HEK293T (cell line): ENCODE measurements at regions not wholly inside any gene's neighbourhood (a gene's known extent, or its start where the extent isn't known, plus 50 kb on each side); places are given as distances from the start of the nearest gene placed in this dataset.

Experiments
- CTCF ChIA-PET: fragments of 350-600 bp; formaldehyde crosslinking; extraction: SDS; loops from one replicate; lab custom pipeline; 2021; ENCODE audit warnings: antibody characterized with exemption, inconsistent platforms; lab: Yijun Ruan, JAX
- POLR2A ChIA-PET: fragments of 350-600 bp; formaldehyde crosslinking; extraction: SDS; loops from one replicate; lab custom pipeline; 2020; ENCODE audit warnings: antibody characterized with exemption, inconsistent platforms; lab: Yijun Ruan, JAX
- DNase-seq: peaks from one replicate; pipeline ENCODE4 v3.0.0; 2012; ENCODE audit warnings: mixed read lengths; ENCODE audit errors: extremely low spot score
- ARNT ChIP-seq: fragments of 450-650 bp; IDR thresholded peaks from 2 replicates; pipeline ENCODE4 v1.6.1; 2017; ENCODE audit warnings: mild to moderate bottlenecking
- BHLHE40 ChIP-seq: fragments of 450-650 bp; IDR thresholded peaks from 2 replicates; pipeline ENCODE4 v1.6.1; 2016; ENCODE audit warnings: mild to moderate bottlenecking, moderate library complexity, borderline replicate concordance
- CTBP1 ChIP-seq: fragments of 450-650 bp; IDR thresholded peaks from 2 replicates; pipeline ENCODE4 v1.6.1; 2016; ENCODE audit warnings: borderline replicate concordance
- ELF4 ChIP-seq: fragments of 450-650 bp; IDR thresholded peaks from 2 replicates; pipeline ENCODE4 v1.6.1; 2017; ENCODE audit warnings: antibody characterized with exemption
- FOXA1 ChIP-seq: fragments of 450-650 bp; IDR thresholded peaks from 2 replicates; pipeline ENCODE4 v1.6.1; 2016; ENCODE audit warnings: mild to moderate bottlenecking
- FOXK2 ChIP-seq: fragments of 450-650 bp; IDR thresholded peaks from 2 replicates; pipeline ENCODE4 v1.6.1; 2016; ENCODE audit warnings: mild to moderate bottlenecking
- FOXM1 ChIP-seq: fragments of 450-650 bp; IDR thresholded peaks from 2 replicates; pipeline ENCODE4 v1.6.1; 2017; ENCODE audit warnings: mild to moderate bottlenecking, borderline replicate concordance
- HDGF ChIP-seq: fragments of 450-650 bp; IDR thresholded peaks from 2 replicates; pipeline ENCODE4 v1.6.1; 2017; ENCODE audit warnings: antibody characterized with exemption, borderline replicate concordance
- L3MBTL2 ChIP-seq: fragments of 450-650 bp; conservative IDR thresholded peaks from 2 replicates; pipeline ENCODE4 v1.6.1; 2016; ENCODE audit warnings: mild to moderate bottlenecking
- LEF1 ChIP-seq: fragments of 450-650 bp; IDR thresholded peaks from 2 replicates; pipeline ENCODE4 v1.6.1; 2017; ENCODE audit warnings: mild to moderate bottlenecking, borderline replicate concordance
- NFRKB ChIP-seq: fragments of 450-650 bp; IDR thresholded peaks from 2 replicates; pipeline ENCODE4 v1.6.1; 2016; ENCODE audit warnings: mild to moderate bottlenecking, moderate library complexity
- SP1 ChIP-seq: fragments of 450-650 bp; IDR thresholded peaks from 2 replicates; pipeline ENCODE4 v1.6.1; 2017
- SUZ12 ChIP-seq: fragments of 450-650 bp; IDR thresholded peaks from 2 replicates; pipeline ENCODE4 v1.6.1; 2016; ENCODE audit warnings: mild to moderate bottlenecking
- TARDBP ChIP-seq: fragments of 450-650 bp; IDR thresholded peaks from 2 replicates; pipeline ENCODE4 v1.6.1; 2016
- ZNF384 ChIP-seq: fragments of 450-650 bp; IDR thresholded peaks from 2 replicates; pipeline ENCODE4 v1.6.1; 2016
- TF ChIP-seq, protein P1 (sequence below): fragments of 450-650 bp; IDR thresholded peaks from 2 replicates; pipeline ENCODE4 v1.6.1; 2016

DNA sequence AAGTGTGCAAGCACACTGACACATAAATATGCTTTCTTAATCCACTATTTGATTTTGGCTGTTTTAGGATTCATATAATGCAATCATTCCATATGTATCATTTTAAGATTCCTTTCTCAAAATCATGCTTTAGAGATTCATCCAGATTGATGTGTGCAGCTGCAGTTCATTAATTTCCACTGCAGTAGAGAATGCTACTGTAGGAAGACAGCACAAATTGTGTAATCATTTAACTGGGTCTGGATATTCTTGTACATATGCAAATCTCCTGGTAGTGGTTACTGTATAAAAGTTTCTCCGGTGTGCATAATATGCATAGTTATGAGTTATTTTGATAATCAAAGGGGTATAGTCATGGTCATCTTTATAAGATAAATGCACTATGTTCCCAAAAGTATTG lies 502.5 kb upstream of the ACVR2A start:
- CTCF ChIA-PET, result no interaction called here
- TF ChIP-seq L3MBTL2, result no peak
- no peak for TF ChIP-seq TARDBP
- no peak for TF ChIP-seq HDGF
- TF ChIP-seq ZNF384, result no peak
- TF ChIP-seq, protein P1, sequence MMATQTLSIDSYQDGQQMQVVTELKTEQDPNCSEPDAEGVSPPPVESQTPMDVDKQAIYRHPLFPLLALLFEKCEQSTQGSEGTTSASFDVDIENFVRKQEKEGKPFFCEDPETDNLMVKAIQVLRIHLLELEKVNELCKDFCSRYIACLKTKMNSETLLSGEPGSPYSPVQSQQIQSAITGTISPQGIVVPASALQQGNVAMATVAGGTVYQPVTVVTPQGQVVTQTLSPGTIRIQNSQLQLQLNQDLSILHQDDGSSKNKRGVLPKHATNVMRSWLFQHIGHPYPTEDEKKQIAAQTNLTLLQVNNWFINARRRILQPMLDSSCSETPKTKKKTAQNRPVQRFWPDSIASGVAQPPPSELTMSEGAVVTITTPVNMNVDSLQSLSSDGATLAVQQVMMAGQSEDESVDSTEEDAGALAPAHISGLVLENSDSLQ, result no peak
- TF ChIP-seq FOXK2, result no peak
- no peak for TF ChIP-seq CTBP1
- no peak for TF ChIP-seq ELF4
- POLR2A ChIA-PET, result no interaction called here
- DNase-seq, result no peak

- POLR2A ChIA-PET, result no interaction called here
- CTCF ChIA-PET, result interaction anchor here (0.5 to 0.9 kb wide), 3 partner anchors 250 to 586 kb away, joined by 3 read pairs; no protein-coding TSS in a partner anchor
- TF ChIP-seq HDGF, result no peak
- no peak for TF ChIP-seq ELF4
- TF ChIP-seq ZNF384, result no peak
- TF ChIP-seq, protein P1, result no peak
- no peak for TF ChIP-seq TARDBP
- no peak for TF ChIP-seq CTBP1
- TF ChIP-seq LEF1, result no peak
- no peak for TF ChIP-seq FOXK2
- no peak for TF ChIP-seq SP1
- DNase-seq, result peak; percentile 21
Observed at GRCh38 chr2:147331790-147332419, 512.9 kb upstream of the ACVR2A start.

DNA sequence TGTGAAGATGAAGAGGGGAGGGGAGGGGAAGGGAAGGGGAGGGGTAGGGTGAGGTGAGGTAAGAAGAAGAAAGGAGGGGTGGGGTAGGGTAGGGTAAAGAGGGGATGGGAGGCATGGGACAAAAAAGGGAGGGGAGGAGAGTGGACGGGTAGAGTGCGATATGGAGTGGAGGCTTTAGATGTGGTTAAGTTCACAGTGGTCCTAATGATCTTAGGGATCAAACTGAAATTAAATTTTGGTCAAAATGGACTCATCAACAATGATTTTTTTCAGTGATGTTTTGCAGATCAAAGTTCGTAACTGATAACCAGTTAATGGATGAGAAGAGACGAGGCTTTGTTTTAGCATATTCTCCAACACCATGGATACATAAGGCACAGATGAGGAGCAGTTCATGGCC lies 513.9 kb upstream of the ACVR2A start:
- POLR2A ChIA-PET, result no interaction called here
- CTCF ChIA-PET, result no interaction called here
- TF ChIP-seq SUZ12 (no peak), CTBP1 (no peak), ELF4 (no peak), FOXK2 (no peak)
- no peak for DNase-seq

DNA sequence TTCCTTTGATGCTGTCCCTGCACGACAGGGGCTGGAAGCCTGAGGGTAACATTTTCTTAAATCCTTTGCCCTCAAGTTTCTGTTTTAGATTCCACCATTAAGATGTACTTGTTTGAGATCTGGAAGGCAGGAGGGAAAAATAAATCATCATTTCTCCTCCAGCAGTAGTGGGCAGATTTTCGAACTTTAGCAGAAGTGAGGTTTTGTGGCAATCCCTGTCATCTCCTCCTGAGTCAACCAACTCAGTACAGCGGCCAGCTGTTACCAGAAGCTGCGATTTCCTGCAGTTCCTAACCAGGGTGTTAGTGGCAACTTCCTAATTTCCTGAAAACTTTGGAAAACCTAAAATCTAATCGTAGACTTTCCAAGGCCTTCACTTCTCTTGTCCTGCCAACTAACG lies 517.2 kb upstream of the ACVR2A start:
- POLR2A ChIA-PET, result no interaction called here
- TF ChIP-seq NFRKB (no peak), ARNT (no peak), ELF4 (no peak), LEF1 (no peak), SUZ12 (no peak), FOXK2 (no peak), HDGF (no peak), FOXM1 (no peak), ZNF384 (no peak), SP1 (no peak), CTBP1 (no peak), TARDBP (no peak), BHLHE40 (no peak), FOXA1 (no peak), L3MBTL2 (no peak)
- TF ChIP-seq, protein P1, result no peak
- CTCF ChIA-PET, result no interaction called here

GRCh38 chr2:147325990-147326389 lies 518.8 kb upstream of the ACVR2A start:
- DNase-seq, result no peak
- TF ChIP-seq TARDBP, result no peak
- no peak for TF ChIP-seq FOXK2
- no peak for TF ChIP-seq ARNT
- TF ChIP-seq FOXA1, result no peak
- TF ChIP-seq ZNF384, result no peak
- TF ChIP-seq CTBP1, result no peak
- no peak for TF ChIP-seq FOXM1
- no peak for TF ChIP-seq L3MBTL2
- no peak for TF ChIP-seq SUZ12
- TF ChIP-seq BHLHE40, result no peak
- POLR2A ChIA-PET, result no interaction called here
- CTCF ChIA-PET, result no interaction called here

More for the DNA sequence above, 517.2 kb upstream of the ACVR2A start:
- DNase-seq, result no peak

GRCh38 chr2:147320146-147320545 lies 524.7 kb upstream of the ACVR2A start:
- ChIA-PET CTCF (no interaction called here), POLR2A (no interaction called here)
- TF ChIP-seq FOXM1 (no peak), BHLHE40 (no peak), L3MBTL2 (no peak), ZNF384 (no peak), NFRKB (no peak), ELF4 (no peak), SUZ12 (no peak), HDGF (no peak), FOXA1 (no peak), ARNT (no peak), CTBP1 (no peak), LEF1 (no peak), FOXK2 (no peak), TARDBP (no peak), SP1 (no peak)
- TF ChIP-seq, protein P1, result no peak
- DNase-seq, result no peak
